H9 (cell line): ENCODE measurements at regions not wholly inside any gene's neighbourhood (a gene's known extent, or its start where the extent isn't known, plus 50 kb on each side); places are given as distances from the start of the nearest gene placed in this dataset.

Experiments
- DNase-seq: peaks from one replicate; pipeline ENCODE4 v3.0.0-alpha.2; 2017
- H2AFZ ChIP-seq: one replicate; pipeline ENCODE4 v1.6.1; 2013; ENCODE audit warnings: mild to moderate bottlenecking, low read length, control low read depth, moderate library complexity
- H2AK5ac ChIP-seq: 2 replicates; pipeline ENCODE4 v1.6.1; 2013; ENCODE audit warnings: low read length, control low read depth, mixed read lengths; ENCODE audit not compliant: insufficient read length
- H2BK120ac ChIP-seq: one replicate; pipeline ENCODE4 v1.6.1; 2013; ENCODE audit warnings: low read depth, mild to moderate bottlenecking, low read length, control low read depth, inconsistent platforms; ENCODE audit not compliant: poor library complexity, severe bottlenecking
- H2BK12ac ChIP-seq: 2 replicates; pipeline ENCODE4 v1.6.1; 2013; ENCODE audit warnings: low read length, control low read depth, mixed read lengths, low read depth; ENCODE audit not compliant: insufficient read length
- H2BK15ac ChIP-seq: 2 replicates; pipeline ENCODE4 v1.6.1; 2013; ENCODE audit warnings: low read depth, low read length, control low read depth
- H2BK20ac ChIP-seq: one replicate; pipeline ENCODE4 v1.6.1; 2013; ENCODE audit warnings: low read depth, mild to moderate bottlenecking, low read length, control low read depth, inconsistent platforms; ENCODE audit not compliant: poor library complexity, severe bottlenecking
- H2BK5ac ChIP-seq: 2 replicates; pipeline ENCODE4 v1.6.1; 2013; ENCODE audit warnings: low read length, control low read depth, mixed read lengths; ENCODE audit not compliant: insufficient read length
- H3K14ac ChIP-seq: 2 replicates; pipeline ENCODE4 v1.6.1; 2013; ENCODE audit warnings: low read length, control low read depth; ENCODE audit not compliant: insufficient read depth
- H3K18ac ChIP-seq: 2 replicates; pipeline ENCODE4 v1.6.1; 2013; ENCODE audit warnings: low read depth, mild to moderate bottlenecking, mixed read lengths, low read length, control low read depth; ENCODE audit not compliant: insufficient read length
- H3K23ac ChIP-seq: 2 replicates; pipeline ENCODE4 v1.6.1; 2013; ENCODE audit warnings: low read length, control low read depth, mixed read lengths, low read depth; ENCODE audit not compliant: insufficient read length
- H3K23me2 ChIP-seq: 2 replicates; pipeline ENCODE4 v1.6.1; 2013; ENCODE audit warnings: low read depth, mild to moderate bottlenecking, mixed read lengths, low read length, control low read depth; ENCODE audit not compliant: insufficient read length, poor library complexity, severe bottlenecking
- H3K27ac ChIP-seq: 2 replicates; pipeline ENCODE4 v1.5.1; 2013; ENCODE audit warnings: low read length, control low read depth, mixed read lengths, low read depth; ENCODE audit not compliant: insufficient read length
- H3K27me3 ChIP-seq: 2 replicates; pipeline ENCODE4 v1.6.1; 2013; ENCODE audit warnings: low read length, control low read depth, inconsistent platforms; ENCODE audit not compliant: insufficient read depth
- H3K4ac ChIP-seq: 2 replicates; pipeline ENCODE4 v1.6.1; 2013; ENCODE audit warnings: low read depth, mild to moderate bottlenecking, control low read depth, inconsistent platforms, low read length, moderate library complexity
- H3K4me1 ChIP-seq: 2 replicates; pipeline ENCODE4 v1.6.1; 2013; ENCODE audit warnings: low read length, control low read depth, inconsistent platforms; ENCODE audit not compliant: insufficient read depth
- H3K4me2 ChIP-seq: 2 replicates; pipeline ENCODE4 v1.6.1; 2013; ENCODE audit warnings: low read length, control low read depth, mixed read lengths; ENCODE audit not compliant: insufficient read length, insufficient read depth
- H3K56ac ChIP-seq: 2 replicates; pipeline ENCODE4 v1.6.1; 2013; ENCODE audit warnings: low read depth, mild to moderate bottlenecking, mixed read lengths, low read length, control low read depth; ENCODE audit not compliant: insufficient read length
- H3K79me1 ChIP-seq: 2 replicates; pipeline ENCODE4 v1.6.1; 2013; ENCODE audit warnings: low read depth, mild to moderate bottlenecking, moderate library complexity, low read length, control low read depth, inconsistent platforms; ENCODE audit not compliant: insufficient read depth, poor library complexity, severe bottlenecking
- H3K79me2 ChIP-seq: 2 replicates; pipeline ENCODE4 v1.6.1; 2013; ENCODE audit warnings: low read length, control low read depth, inconsistent platforms; ENCODE audit not compliant: insufficient read depth
- H3K9ac ChIP-seq: 2 replicates; pipeline ENCODE4 v1.6.1; 2013; ENCODE audit warnings: low read length, control low read depth, mixed read lengths; ENCODE audit not compliant: insufficient read length; ENCODE audit errors: extremely low read depth
- H3K9me3 ChIP-seq: one replicate; pipeline ENCODE4 v1.6.1; 2013; ENCODE audit warnings: low read depth, low read length, inconsistent platforms; ENCODE audit not compliant: control insufficient read depth
- H3T11ph ChIP-seq: one replicate; pipeline ENCODE4 v1.6.1; 2013; ENCODE audit warnings: mild to moderate bottlenecking, low read length, control low read depth, inconsistent platforms
- H4K20me1 ChIP-seq: one replicate; pipeline ENCODE4 v1.6.1; 2013; ENCODE audit not compliant: control insufficient read depth, insufficient read length, insufficient read depth
- H4K5ac ChIP-seq: 2 replicates; pipeline ENCODE4 v1.6.1; 2013; ENCODE audit warnings: low read depth, mild to moderate bottlenecking, mixed read lengths, low read length, control low read depth; ENCODE audit not compliant: insufficient read length
- H4K8ac ChIP-seq: replicated peaks from 2 replicates; pipeline ENCODE4 v1.6.1; 2013; ENCODE audit warnings: low read length, control low read depth, mixed read lengths, low read depth; ENCODE audit not compliant: insufficient read length
- H4K91ac ChIP-seq: 2 replicates; pipeline ENCODE4 v1.6.1; 2013; ENCODE audit warnings: low read depth, mild to moderate bottlenecking, moderate library complexity, mixed read lengths, low read length, control low read depth; ENCODE audit not compliant: insufficient read length
- H3K27ac Mint-ChIP-seq, 3 experiments: 2 replicates in 2 of 3; 3 replicates in 1 of 3; pipeline ENCODE4 v1.8.0; 2020 to 2021; ENCODE audit warnings: mixed read lengths in 3 of 3, mild to moderate bottlenecking in 1 of 3, moderate library complexity in 1 of 3
- H3K27me3 Mint-ChIP-seq: 2 replicates; pipeline ENCODE4 v1.8.0; 2021; ENCODE audit warnings: low read depth, mild to moderate bottlenecking, moderate library complexity, mixed read lengths
- H3K36me3 Mint-ChIP-seq, 3 experiments: 2 replicates in 2 of 3; 3 replicates in 1 of 3; pipeline ENCODE4 v1.8.0; 2020 to 2021; ENCODE audit warnings: low read depth in 3 of 3, mixed read lengths in 3 of 3; ENCODE audit not compliant: insufficient read depth in 1 of 3
- H3K4me1 Mint-ChIP-seq, 2 experiments: 2 replicates each; pipeline ENCODE4 v1.8.0; 2020; ENCODE audit warnings: mixed read lengths in 2 of 2
- H3K4me3 Mint-ChIP-seq, 2 experiments: 2 replicates in 1 of 2; 3 replicates in 1 of 2; pipeline ENCODE4 v1.8.0; 2020 to 2021; ENCODE audit warnings: mild to moderate bottlenecking in 2 of 2, mixed read lengths in 2 of 2, moderate library complexity in 1 of 2
- H3K9me3 Mint-ChIP-seq, 2 experiments: 2 replicates in 1 of 2; 3 replicates in 1 of 2; pipeline ENCODE4 v1.8.0; 2020; ENCODE audit warnings: mild to moderate bottlenecking in 2 of 2, mixed read lengths in 2 of 2, moderate library complexity in 1 of 2
- WGBS: extraction: QIAGEN DNeasy Blood & Tissue Kit; methylation state at CpG from one replicate; pipeline ENCODE4 v1.1.7; 2013; ENCODE audit warnings: missing lambda C conversion rate, low lambda C conversion rate, mixed read lengths; ENCODE audit not compliant: insufficient read length; ENCODE audit errors: extremely low coverage; 5-methylcytosine and 5-hydroxymethylcytosine counted together
- TF ChIP-seq, protein P1 (sequence below): fragments of 200-600 bp; sonication (generic); conservative IDR thresholded peaks from 3 replicates; pipeline ENCODE4 v1.8.0; 2021; ENCODE audit warnings: antibody characterized with exemption, mild to moderate bottlenecking

DNA sequence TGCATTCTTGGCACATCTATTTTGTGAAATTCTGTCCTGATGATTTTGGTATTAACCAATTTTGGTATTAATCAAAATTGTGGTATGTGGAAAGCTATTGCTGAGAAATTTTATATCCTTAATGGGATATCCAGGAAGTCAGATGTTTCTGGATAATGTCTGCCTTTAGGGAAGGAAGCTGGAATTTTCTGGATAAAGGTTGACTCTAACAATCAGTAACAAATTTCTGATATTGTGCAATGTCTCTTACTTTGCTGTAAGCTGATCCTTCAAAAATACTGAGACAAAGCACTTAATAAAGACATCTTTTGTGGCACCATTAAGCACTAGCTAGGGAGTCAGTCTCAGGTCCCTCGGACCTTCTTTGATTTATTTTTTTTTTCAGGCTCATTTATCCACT, 100.8 kb upstream of the UGP2 start:
- Mint-ChIP-seq H3K27ac (0 out of 7 replicates have a peak overlapping the region, but pooled peaks of 1 of the 3 experiments have one; percentile 32), H3K9me3 (peaks cover 0 to 5% of the 10 kb centered on the region in 2 experiments; a peak in 2 of 5 replicates), H3K4me3 (no peak overlapping the region), H3K27me3 (no peaks in the 10 kb centered on the region; the same call in 1 of the 2 replicates), H3K36me3 (peaks cover 0 to 3% (median 0%) of the 10 kb centered on the region in 3 experiments; a peak in 1 of 7 replicates), H3K4me1 (peaks cover 30 to 39% of the 10 kb centered on the region in 2 experiments)
- Histone ChIP-seq H4K8ac (no peak overlapping the region), H2AK5ac (no peak overlapping the region), H2BK12ac (no peak overlapping the region), H3K14ac (no peak overlapping the region), H4K91ac (no peak overlapping the region), H4K20me1 (no peaks in the 10 kb centered on the region), H2BK5ac (no peak overlapping the region), H3K23ac (no peak overlapping the region), H3K79me2 (no peaks in the 10 kb centered on the region), H3K79me1 (no peaks in the 10 kb centered on the region), H3K56ac (no peak overlapping the region), H2BK120ac (no peak overlapping the region), H3K4me1 (peaks cover 6% of the 10 kb centered on the region; the same call in 1 of the 2 replicates), H2BK20ac (no peak overlapping the region), H3T11ph (no peak overlapping the region), H3K4me2 (no peak overlapping the region), H3K27me3 (no peaks in the 10 kb centered on the region), H2BK15ac (no peak overlapping the region), H2AFZ (no peak overlapping the region), H4K5ac (no peak overlapping the region), H3K9me3 (no peaks in the 10 kb centered on the region), H3K23me2 (no peaks in the 10 kb centered on the region), H3K4ac (no peak overlapping the region), H3K27ac (no peak overlapping the region), H3K9ac (no peak overlapping the region), H3K18ac (no peak overlapping the region)
- no CpG with 5 or more reads among the region's 1 CpG for WGBS
- DNase-seq: no peak
- TF ChIP-seq, protein P1, sequence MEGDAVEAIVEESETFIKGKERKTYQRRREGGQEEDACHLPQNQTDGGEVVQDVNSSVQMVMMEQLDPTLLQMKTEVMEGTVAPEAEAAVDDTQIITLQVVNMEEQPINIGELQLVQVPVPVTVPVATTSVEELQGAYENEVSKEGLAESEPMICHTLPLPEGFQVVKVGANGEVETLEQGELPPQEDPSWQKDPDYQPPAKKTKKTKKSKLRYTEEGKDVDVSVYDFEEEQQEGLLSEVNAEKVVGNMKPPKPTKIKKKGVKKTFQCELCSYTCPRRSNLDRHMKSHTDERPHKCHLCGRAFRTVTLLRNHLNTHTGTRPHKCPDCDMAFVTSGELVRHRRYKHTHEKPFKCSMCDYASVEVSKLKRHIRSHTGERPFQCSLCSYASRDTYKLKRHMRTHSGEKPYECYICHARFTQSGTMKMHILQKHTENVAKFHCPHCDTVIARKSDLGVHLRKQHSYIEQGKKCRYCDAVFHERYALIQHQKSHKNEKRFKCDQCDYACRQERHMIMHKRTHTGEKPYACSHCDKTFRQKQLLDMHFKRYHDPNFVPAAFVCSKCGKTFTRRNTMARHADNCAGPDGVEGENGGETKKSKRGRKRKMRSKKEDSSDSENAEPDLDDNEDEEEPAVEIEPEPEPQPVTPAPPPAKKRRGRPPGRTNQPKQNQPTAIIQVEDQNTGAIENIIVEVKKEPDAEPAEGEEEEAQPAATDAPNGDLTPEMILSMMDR: no peak
